ENCODE measurements at regions not wholly inside any gene's neighbourhood (a gene's known extent, or its start where the extent isn't known, plus 50 kb on each side); places are given as distances from the start of the nearest gene placed in this dataset.

DNA sequence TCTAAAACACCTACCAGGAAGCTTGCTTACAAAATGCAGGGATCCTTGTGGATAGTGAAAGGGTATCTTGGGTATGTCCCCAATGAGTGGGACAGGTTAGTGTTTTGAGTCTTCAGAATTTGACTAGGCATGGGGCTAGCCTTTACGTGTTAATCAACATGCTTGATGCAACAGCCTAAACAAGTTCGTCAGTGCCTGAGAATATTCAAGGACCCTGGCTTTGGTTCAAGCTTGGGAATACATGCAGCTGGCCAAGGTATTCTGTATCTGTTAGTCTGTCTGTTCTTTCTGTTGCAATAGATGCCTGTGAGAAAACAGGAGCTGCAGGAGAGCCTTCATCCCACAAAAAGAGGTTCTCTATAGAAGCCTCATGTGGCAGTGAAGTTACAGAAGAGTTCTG is 149.5 kb downstream of the CCNG2 start:
- no peak overlapping the region for H3K9ac ChIP-seq (ENCODE audit: low read depth in 2 of 2, low read length in 2 of 2)
- no peaks in the 10 kb centered on the region for H3K4me1 ChIP-seq
- TF ChIP-seq, protein P1, sequence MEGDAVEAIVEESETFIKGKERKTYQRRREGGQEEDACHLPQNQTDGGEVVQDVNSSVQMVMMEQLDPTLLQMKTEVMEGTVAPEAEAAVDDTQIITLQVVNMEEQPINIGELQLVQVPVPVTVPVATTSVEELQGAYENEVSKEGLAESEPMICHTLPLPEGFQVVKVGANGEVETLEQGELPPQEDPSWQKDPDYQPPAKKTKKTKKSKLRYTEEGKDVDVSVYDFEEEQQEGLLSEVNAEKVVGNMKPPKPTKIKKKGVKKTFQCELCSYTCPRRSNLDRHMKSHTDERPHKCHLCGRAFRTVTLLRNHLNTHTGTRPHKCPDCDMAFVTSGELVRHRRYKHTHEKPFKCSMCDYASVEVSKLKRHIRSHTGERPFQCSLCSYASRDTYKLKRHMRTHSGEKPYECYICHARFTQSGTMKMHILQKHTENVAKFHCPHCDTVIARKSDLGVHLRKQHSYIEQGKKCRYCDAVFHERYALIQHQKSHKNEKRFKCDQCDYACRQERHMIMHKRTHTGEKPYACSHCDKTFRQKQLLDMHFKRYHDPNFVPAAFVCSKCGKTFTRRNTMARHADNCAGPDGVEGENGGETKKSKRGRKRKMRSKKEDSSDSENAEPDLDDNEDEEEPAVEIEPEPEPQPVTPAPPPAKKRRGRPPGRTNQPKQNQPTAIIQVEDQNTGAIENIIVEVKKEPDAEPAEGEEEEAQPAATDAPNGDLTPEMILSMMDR (IDR thresholded peaks at IDR 0.05): no peak
- no peak for DNase-seq
- H3K4me3 ChIP-seq: no peak overlapping the region
- no peak overlapping the region for H3K27ac ChIP-seq
- no peaks in the 10 kb centered on the region for H3K36me3 ChIP-seq
- no peaks in the 10 kb centered on the region for H3K9me3 ChIP-seq
- intact Hi-C loops (cut with DNase I): no loop called here
- no peaks in the 10 kb centered on the region for H3K27me3 ChIP-seq

DNA sequence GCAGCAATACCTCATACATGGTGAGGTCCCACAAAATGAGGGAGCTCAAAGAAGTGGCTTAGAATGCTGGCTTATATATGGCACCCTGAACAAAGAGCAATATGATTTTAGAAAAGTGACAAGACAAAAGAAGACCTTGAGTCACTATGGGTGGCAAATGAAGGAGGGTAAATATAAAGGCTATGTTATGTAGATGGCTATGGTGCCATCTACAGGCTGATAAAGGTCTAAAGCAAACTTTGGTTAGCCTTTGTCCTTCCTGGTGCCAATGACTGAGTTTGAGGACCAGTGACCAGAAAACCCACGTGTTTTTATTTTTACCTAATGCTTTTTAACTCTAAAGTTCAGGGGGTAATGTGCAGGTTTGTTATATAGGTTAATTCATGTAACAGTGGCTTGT is 151.8 kb downstream of the CCNG2 start:
- Histone ChIP-seq H3K9me3 (no peaks in the 10 kb centered on the region), H3K27ac (no peak overlapping the region), H3K4me3 (no peak overlapping the region), H3K36me3 (no peaks in the 10 kb centered on the region), H3K9ac (ENCODE audit: low read depth in 2 of 2, low read length in 2 of 2) (no peak overlapping the region), H3K4me1 (no peaks in the 10 kb centered on the region), H3K27me3 (no peaks in the 10 kb centered on the region)
- DNase-seq: no peak
- intact Hi-C loops (cut with DNase I): no loop called here
- TF ChIP-seq, protein P1 (IDR thresholded peaks at IDR 0.05): peak; percentile 14

DNA sequence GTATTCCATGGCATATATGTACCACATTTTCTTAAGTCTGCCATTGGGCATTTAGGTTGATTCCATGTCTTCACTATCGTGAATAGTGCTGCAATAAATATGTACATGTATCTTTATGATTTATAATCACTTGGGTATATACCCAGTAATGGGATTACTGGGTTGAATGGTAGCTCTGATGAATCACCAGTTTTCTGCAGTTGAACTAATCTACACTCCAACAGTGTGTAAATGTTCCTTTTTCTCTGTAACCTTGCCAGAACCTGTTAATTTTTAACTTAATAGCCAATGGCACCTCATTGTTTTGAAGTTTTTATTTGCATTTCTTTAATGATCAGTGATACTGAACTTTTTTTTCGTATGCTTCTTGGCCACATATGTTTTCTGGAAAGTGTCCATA is 152.5 kb downstream of the CCNG2 start:
- Histone ChIP-seq H3K4me1 (no peaks in the 10 kb centered on the region), H3K27me3 (no peaks in the 10 kb centered on the region), H3K36me3 (no peaks in the 10 kb centered on the region), H3K9ac (ENCODE audit: low read depth in 2 of 2, low read length in 2 of 2) (no peak overlapping the region), H3K4me3 (no peak overlapping the region), H3K9me3 (no peaks in the 10 kb centered on the region), H3K27ac (no peak overlapping the region)
- TF ChIP-seq, protein P1 (IDR thresholded peaks at IDR 0.05): no peak
- no peak for DNase-seq
- intact Hi-C loops (cut with DNase I): no loop called here

DNA sequence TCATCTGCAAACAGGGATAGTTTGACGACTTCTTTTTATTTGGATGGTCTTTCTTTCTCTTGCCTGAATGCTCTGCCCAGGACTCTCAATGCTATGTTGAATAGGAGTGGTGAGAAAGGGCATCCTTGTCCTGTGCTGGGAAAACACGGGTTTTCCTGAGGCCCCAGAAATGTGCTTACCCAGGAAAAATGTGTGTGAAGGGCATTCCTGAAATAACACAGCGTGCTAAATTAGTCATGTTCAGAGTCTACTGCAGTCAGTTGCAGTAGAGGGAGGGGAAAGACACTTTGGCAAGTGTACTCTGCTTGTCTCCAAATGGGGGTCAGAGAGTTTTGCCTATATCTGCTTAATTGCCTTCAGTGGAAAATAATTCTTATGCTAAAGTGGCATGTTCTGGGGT is 153.9 kb downstream of the CCNG2 start:
- TF ChIP-seq, protein P1 (IDR thresholded peaks at IDR 0.05): no peak
- Histone ChIP-seq H3K36me3 (no peaks in the 10 kb centered on the region), H3K9me3 (no peaks in the 10 kb centered on the region), H3K4me1 (no peaks in the 10 kb centered on the region), H3K27me3 (no peaks in the 10 kb centered on the region), H3K27ac (no peak overlapping the region), H3K9ac (ENCODE audit: low read depth in 2 of 2, low read length in 2 of 2) (no peak overlapping the region), H3K4me3 (no peak overlapping the region)
- intact Hi-C loops (cut with DNase I): no loop called here
- no peak for DNase-seq

DNA sequence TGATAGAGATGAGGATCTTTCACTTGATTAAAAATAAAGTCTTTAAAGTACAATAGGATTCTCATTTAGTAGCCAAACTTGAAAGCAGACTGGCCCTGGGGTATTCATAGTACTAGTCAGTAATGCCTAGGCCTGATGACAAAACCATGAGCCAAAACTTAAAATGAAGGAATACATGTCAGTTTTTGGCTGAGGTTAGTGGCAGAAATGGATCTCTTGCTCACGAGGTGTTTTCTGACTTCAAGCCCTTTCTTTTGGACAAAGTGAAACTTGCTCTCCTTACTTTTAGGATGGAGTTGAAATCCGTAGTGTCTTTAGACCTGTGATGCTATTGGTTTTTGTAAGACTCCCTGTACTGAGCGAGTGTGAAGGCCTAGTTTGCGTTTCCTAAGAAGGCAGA is 157.7 kb downstream of the CCNG2 start:
- Histone ChIP-seq H3K9ac (ENCODE audit: low read depth in 2 of 2, low read length in 2 of 2) (no peak overlapping the region), H3K4me1 (no peaks in the 10 kb centered on the region), H3K27me3 (no peaks in the 10 kb centered on the region), H3K27ac (no peak overlapping the region), H3K9me3 (no peaks in the 10 kb centered on the region), H3K36me3 (no peaks in the 10 kb centered on the region), H3K4me3 (no peak overlapping the region)
- no peak for DNase-seq
- intact Hi-C loops (cut with DNase I): no loop called here
- TF ChIP-seq, protein P1 (IDR thresholded peaks at IDR 0.05): no peak

DNA sequence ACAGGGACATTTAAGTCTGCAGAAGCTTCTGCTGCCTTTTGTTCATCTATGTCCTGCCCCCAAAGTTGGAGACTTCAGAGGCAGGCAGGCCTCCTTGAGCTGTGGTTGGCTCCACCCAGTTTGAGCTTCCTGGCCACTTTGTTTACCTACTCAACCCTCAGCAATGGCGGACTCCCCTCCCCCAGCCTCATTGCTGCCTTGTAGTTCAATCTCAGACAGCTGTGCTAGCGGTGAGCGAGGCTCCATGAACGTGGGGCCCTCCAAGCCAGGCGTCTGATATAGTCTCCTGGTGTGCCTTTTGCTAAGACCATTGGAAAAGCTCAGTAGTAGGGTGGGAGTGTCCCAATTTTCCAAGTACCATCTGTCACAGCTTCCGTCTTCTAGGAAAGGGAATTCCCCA is 170.1 kb downstream of the CCNG2 start:
- intact Hi-C loops (cut with DNase I): no loop called here
- H3K4me3 ChIP-seq: no peak overlapping the region
- TF ChIP-seq, protein P1 (IDR thresholded peaks at IDR 0.05): no peak
- H3K9ac ChIP-seq (ENCODE audit: low read depth in 2 of 2, low read length in 2 of 2): no peak overlapping the region
- H3K36me3 ChIP-seq: no peaks in the 10 kb centered on the region
- H3K27ac ChIP-seq: no peak overlapping the region
- no peak for DNase-seq
- peaks cover 2% of the 10 kb centered on the region for H3K9me3 ChIP-seq
- no peaks in the 10 kb centered on the region for H3K4me1 ChIP-seq
- no peaks in the 10 kb centered on the region for H3K27me3 ChIP-seq
